Suppressor macrophage (primary cell): ENCODE measurements at regions not wholly inside any gene's neighbourhood (a gene's known extent, or its start where the extent isn't known, plus 50 kb on each side); places are given as distances from the start of the nearest gene placed in this dataset.
A peak's percentile ranks its signal among the peaks of the same experiment; 100 is the strongest.
"Not testable (repeated sequence)": the region's sequence is repeated elsewhere in the genome, so short reads cannot be mapped to it uniquely, and the experiment has no call there.

Experiments used
- DNase-seq, 4 experiments: peaks; one replicate each; pipeline ENCODE4 v3.0.0-alpha.2; 2020 to 2022

DNA sequence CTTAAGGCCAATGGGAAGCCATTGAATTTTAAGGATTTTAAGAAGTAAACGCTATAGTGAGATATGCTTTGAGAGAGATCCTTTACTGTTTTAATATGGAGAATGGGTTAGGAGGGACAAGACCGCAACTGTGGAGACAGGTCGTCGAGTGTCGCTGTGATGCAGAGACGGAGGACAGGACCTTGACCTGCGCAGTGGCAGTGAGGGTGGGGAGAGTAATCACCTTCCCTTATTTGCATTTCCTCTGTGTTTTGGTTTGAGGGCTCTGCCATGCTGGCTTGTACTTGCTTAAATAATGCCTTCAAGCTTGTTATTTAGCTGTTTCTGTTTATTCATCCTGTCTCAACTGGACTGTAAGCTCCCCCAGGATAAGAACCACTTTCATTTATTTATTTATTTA is 345.0 kb downstream of the FBXW7 start:
- no peak for DNase-seq

DNA sequence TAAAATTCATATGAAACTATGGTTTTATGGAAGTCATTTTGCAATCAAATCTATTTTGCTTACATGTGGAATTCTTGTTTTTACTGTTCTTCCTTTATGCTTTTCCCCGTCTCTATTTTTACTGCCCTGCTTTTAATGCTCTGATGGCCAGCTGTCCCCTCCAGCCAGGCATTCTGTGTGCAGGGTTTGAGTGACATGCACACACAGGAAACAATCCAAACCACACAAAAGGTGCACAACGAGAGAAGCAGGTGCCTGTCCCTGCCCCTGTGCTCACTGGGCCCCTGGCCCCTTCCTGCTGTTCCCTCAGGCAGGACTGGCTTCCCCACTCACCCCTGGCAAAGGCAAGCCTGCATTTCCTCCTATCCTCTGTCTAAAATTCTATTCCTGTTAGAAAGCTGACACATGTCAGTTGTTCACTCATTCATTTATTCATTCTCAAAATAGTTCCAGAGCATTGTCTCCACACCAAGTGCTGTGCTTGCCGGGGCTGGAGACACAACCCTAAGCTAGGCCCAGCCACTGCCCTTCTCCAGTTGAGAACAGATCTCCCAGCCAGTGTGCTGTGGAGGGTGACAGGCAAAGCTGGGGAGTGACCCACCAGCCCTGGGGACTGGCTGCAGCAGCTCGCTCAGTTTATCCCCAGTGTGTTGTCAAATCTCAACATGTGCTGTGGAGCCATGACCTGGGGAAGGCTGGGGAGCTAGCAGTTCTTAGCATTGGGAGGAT is 346.3 kb downstream of the FBXW7 start:
- peak in 1 of 4 experiments; percentile 23 for DNase-seq

DNA sequence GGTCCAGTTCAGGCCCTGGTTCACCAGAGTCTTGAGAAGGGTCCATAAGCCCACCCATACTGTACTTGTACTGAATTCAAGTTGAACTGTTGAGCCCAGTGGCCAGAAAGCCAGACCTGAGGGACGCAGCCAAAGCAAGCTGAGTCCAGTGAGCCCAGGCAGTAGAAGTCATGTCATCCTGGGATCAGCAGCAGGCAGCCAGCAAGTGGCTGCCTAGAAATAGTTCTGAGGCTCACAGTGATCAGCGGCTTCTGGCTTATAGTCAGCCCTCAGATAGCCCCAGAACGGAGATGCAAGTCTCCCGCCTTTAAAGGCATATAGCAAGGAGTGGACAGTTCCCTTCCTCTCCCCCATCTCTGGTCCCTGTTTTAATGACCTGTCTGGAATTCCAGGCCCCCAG is 347.1 kb downstream of the FBXW7 start:
- DNase-seq = no peak

DNA sequence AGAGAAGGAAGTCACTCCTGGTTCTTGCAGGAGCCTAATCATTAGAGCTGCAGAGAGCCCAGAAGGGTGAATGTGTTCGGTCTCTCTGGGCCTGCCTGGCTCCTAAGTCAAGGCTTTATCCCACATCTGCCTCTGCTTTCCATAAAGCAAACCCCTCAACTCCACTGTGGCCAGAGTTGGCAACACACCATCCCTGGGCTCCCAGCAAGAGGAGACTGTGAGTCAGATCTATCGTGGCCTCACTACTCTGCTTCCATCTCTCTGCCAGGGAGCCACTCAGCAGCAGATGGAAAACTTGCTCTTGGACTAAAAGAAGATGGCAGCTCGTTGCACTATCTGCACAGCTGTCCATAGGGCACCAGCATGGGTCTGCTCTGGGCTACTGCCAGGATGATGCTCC is 348.2 kb downstream of the FBXW7 start:
- DNase-seq = no peak

DNA sequence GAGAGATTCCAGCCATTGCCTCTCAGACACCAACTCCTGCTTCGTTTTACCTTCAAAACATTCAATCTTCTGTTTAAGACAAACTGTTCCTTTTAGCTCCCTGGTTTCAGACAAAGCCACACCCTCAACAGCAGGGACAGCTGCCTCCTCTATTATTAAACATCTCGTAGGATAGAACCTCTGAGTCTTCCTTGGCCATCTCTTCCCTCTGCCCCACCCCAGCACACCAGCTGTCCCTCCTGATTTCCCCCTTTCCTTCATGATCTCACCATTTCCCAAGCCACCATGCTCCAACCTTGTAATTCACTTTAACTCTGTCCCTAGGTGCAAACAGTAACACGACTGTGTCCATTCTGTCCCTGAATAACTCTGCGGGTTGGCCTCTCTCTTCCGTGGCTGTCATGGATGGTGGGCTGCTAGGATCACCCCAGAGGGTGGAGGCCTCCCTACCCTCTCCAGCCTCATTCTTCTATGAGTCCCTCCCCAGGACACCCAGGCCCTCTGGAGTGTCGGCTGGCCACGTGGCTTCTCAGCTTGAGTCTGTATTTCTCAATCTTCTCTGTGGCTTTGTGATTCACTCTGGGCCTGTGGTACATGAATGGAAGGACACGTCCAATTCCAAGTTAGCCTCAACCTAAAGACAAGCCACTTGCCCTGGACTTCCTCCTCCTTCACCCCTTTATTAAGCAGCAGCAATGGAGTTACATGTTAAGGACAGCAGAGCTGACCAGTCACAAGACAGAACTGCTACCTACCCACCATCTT is 349.9 kb downstream of the FBXW7 start:
- DNase-seq = peak; percentile 19 to 71 (median 56)

DNA sequence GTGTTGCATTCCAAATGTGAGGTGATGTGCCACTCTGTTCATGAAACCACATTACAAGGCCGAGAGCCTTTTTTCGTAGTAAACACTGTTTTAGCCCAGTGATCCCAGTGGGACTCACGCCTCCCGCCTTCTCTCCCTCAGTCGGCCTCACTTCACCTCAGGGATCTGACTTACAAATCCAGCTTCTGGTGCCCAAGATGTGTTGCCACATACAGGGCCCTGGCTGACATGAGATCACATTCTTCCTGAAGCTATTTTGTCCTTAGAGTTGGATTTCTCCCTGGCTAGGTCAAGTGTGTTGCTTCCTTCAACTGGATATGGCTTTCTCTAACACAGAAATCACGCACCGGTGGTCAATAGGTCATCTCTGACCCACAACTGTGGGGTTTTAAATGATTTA is 354.7 kb downstream of the FBXW7 start:
- DNase-seq = no peak

DNA sequence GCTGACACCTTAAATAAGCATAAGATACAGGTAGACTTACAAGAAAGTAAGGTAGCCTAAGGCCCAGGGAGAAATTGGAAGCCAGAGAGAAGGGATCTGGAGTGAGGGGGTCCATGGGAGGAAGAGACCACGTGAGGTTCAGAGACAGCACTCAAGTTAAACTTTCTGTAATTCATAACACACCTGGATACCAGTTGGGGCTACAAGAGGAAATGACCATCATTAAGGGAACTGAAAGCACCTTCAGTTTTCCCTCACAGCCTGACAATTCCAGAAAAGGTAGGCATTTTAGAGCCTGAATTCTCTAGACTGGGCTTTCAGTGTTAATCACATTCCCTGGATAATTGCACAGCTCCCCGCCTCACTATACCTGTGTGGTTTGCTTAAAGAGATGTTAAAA is 355.5 kb downstream of the FBXW7 start:
- DNase-seq = no peak

DNA sequence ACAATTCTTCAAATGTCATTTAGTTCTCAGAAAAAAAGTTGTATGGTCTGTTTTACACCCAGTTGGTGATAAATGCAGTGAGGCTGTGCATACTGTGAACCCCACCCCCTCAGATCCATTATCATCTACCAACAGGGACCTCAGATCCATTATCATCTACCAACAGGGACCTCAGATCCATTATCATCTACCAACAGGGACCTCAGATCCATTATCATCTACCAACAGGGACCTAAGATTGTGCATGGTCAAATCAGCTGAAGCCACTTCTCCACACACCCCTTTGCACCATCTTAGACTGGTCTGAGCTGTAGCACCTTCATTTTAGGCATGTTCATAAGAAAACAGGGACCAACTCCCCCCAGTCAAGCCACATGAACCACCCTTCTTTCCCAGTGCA is 358.4 kb downstream of the FBXW7 start:
- not testable (repeated sequence) for DNase-seq

DNA sequence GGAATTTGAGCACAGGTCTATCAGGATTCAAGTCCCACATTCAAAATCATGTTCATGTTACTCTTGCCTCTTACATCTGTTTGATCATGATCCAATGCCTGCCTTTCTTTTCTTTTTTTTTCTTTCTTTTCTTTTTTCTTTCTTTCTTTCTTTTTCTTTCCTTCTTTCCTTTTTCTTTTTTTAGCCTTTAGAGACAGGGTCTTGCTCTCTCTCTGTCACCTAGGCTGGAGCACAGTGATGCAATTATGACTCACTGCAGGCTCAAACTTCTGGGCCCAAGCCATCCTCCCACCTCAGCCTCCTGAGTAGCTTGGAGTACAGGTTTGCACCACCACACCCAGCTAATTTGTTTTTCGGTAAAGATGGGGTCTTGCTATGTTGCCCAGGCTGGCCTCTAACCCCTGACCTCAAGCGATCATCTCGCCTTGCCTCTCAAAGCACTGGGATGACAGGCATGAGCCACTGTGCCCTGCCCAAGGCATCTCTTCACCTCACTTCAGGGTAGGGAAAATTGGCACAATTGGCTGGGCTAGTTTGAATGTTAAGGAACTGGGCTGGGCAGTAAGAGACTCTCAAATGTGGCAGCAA is 359.2 kb downstream of the FBXW7 start:
- no peak for DNase-seq

DNA sequence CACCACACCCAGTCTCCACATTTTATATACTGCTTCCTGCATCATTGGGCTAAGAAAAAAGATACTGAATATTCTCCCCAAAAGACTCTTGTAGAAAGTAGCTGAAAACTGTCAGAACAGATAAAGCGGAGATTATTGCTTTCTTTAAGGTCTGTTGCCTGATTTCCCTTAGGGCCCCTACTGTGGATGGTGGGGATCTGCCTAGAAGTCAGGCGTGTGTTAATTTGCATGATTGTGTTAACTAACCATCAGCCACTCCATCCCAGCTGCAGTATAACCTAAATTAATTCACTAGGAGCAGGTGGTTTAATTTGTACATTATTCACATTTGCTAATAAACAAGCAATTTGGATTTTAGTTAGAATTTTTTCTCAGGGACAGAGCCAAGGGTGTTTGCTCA is 360.3 kb downstream of the FBXW7 start:
- DNase-seq = no peak

DNA sequence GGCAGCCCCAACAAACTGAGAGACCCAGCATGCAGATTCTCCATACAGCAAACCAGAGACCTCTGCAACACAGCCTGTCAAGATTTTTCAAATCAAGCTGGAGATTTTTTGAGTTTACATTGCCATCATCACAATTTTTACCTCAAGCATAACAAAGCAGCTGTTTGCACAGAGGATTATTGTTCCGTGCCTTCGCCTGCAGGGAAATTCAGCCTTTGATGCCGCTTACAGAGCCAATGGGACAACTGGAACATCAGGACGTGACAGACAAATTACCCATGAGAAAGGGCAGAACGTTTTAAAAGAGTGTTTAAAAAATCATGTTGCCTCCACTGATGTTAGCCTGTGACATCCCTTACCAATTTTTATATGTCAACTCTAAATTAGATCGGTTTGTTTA is 363.7 kb downstream of the FBXW7 start:
- no peak for DNase-seq

DNA sequence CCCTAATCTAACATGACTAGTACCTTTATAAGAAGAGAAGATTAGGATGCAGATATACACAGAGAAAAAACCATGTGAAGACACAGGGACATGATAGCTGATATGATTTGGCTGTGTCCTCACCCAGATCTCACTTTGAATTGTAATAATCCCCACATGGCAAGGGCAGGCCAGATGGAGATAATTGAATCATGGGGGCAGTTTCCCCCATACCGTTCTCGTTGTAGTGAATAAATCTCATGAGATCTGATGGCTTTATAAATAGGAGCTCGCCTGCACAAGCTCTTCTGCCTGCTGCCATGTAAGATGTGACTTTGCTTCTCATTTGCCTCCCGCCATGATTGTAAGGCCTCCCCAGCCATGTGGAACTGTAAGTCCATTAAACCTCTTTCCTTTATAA is 364.3 kb downstream of the FBXW7 start:
- DNase-seq = no peak

DNA sequence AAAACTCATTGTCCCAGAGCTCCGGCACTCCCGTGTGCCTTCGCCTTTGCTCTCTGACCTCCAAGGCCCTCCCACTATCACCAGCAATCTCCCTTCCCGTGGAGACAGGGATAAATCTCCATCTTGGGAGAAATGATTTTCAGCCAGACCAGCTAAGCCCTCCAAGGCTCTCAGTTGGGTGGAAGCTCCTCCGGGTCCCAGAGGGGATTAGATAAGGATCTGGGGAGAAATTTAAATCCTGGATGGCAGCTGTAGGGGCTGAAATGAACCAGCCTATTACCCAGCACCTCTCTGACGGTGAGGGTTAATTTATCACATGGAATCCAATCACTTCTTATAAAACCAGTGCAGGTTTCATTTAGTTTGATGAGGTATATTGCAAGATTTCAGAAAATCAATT is 366.2 kb downstream of the FBXW7 start:
- DNase-seq = no peak

DNA sequence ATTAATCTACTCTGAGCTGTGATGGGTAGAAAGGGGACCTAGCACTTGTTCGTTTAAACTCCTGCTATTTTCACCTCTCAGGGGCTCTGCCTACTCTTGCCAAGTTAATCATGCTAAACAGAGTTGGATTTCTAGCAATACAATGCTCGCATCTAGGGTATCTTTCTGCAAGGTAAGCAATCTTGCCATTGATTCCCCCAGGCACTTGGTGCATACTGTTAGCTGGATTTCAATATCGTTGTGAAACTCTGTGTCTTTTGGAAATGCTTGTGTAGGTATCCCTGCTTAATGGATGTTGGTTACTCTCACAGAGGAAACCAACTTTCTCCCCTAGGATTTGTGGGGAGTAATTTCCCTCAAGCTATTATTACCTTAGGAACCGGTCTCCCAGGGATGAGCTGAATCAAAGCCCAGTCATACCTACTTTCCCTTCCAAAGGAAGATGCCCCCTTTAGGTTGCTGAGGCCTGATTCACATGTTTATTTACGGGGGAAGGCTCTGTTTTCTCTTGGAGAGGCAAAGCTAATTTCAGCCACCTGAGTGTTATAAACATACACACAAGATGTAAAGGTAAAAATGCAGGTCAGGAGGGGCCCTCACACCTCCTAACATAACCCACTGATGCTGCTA is 366.8 kb downstream of the FBXW7 start:
- DNase-seq = no peak

DNA sequence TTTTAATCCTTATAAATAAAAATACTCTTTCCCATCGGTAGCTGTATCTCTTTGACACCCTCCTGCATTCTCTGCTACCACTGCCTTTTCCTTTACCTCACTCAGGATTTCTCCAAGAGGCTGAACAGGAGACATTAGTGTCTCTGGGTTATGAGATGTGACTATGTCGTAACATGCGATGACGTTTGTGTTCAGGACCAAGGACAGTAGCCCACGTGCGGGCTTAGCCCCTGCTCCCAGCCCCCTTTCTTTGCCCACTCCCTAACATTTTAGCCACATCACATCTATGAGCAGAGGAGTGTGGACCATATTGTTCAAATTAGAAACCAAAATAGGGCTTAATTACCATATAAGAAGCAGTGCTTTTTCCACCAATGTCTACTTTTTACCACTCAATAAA is 369.3 kb downstream of the FBXW7 start:
- peak in 2 of 4 experiments; percentile 19 to 40 for DNase-seq

DNA sequence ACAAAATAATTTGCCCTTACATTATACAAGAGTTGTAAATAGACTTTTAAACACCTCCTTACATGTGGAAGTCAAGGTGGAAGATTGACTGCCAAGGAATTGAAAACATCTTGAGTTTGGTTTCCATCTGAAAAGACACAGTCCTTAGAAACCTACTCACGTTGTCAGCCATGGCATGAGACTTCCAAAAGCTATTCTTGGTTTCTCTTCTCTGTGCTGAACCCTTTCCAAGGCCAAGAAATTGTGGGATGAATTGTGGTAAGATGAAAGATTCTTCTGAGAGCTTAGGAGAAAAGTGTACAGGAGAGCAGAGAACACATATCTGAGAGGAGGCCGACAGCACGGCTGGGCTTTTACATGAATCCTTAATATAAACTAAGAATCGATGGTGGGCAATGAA is 370.0 kb downstream of the FBXW7 start:
- no peak for DNase-seq

DNA sequence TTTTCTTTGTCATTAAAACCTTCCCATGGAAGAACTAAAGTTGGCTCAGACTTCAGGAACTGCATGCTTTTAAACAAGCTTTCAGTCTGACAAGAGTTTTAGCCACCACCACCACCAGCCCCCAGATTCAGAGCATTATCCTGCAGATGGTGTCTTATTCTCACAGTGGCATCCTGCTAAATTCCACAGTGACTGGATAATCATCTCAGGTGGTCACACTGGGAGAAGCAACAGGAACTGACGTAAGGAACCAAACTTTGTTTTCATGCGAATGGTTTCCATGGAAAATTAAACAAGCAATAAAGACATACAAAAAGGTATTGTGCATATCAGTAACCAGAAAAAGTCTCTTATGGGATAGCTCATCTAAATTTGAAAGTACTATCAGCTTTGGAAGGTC is 370.7 kb downstream of the FBXW7 start:
- no peak for DNase-seq

DNA sequence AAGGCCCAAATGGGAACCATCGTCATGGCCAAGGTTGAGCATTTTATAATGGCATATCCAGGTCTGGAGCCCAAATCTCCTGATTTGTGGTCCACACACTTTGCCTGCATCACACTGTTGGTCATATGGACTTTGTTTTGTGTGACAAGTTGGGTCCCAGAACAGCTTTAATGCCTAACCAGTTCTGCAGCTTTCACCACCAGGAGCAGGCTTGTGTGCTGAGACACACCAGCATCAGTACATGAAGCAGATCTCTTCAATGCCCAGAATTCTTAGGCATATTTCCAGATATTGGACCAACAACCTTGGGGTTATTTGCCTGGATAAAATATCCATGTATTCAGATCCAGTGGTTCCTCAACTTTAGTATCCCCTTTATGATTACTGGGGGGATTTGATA is 371.3 kb downstream of the FBXW7 start:
- no peak for DNase-seq

DNA sequence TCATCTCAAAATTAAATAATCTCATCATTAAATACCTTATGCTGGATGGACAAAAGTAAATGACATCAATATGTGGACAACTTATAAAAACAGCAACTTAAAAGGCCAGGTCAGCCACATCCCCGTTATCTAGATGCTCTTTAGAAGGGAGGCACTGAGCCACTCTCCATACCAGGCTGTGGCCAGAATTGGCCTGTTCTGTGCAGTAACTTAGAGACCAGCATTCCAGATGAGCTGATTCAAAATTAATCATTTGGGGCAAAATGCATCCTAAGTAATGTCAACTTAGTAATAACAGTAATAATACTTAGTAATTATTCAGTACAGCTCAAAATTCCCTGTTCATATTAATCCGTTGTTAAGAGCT is 373.6 kb downstream of the FBXW7 start:
- DNase-seq = no peak

DNA sequence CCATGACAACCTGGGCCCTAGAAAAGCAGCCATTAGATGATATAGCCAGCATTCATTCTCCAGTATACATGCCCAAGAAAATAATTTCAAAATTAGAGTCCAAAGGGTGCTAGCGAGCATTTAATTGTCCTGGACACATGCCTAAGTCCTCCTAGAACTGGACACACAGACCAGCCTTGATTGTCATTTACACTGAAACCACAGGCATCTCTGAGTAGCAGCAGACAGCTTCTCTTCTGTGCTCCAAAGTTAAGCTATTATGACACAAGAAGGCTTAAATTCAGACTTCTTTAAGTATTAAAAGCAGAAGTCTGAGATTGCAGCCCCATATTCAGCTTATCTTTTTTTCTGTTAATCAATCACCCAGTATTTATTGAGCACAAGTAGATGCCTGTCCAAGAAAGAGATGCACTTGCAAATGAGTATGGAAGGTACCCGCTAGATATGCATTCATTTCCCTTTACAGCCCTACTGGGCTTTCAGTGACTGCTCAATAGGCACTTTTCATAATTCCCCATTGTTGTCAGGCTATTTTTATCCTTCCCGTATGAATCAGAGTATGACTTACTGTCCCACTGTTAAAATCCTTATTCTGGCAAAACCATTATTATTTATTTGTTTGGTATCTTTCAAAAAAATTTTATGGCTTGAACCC is 374.1 kb downstream of the FBXW7 start:
- DNase-seq = peak; percentile 42 to 78 (median 62)

DNA sequence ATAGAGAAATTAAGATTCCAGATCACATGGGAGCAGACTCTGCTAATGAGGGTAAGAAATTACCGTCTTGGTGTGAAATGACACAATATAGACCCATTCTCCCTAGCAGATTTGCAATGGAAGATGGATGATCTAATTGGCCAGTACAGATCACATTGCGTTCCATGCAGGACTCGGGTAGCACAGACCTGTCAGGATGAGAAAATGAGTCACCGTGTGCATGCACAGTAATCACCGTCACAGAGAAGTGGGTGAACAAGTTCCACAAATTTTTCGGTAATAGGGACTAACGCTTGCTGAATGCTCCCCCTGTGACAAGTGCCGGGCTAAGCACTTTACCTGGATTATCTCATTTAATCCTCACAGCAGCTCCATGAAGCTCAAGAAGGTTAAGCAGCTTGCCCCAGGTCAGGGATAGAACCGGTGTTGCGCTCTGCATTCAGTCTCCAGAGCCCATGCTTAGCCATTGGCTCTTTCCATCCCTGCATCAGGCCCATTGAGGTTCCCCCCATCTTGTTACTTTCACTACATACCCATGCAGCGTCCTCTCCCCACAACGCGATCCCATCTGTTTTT is 375.6 kb downstream of the FBXW7 start:
- no peak for DNase-seq

DNA sequence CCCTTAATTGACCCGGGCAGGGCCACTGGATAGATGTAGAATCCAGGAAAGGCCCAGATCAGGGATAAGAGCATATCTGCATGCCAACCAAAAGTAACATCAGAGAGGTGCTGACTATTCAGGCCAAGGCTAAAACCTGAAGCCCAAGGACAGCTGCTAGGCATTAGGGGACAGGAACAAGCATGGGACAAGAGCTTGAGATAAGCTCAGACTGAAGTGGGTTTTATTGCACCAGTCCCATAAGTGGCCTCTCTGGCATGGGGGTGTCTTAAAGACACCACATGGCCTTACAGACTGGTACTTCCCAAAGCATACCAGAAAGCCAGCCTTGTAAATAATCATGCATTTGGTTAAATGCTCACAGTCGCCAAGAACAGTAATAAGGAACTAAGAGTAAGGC is 376.1 kb downstream of the FBXW7 start:
- peak in 1 of 4 experiments; percentile 14 for DNase-seq

DNA sequence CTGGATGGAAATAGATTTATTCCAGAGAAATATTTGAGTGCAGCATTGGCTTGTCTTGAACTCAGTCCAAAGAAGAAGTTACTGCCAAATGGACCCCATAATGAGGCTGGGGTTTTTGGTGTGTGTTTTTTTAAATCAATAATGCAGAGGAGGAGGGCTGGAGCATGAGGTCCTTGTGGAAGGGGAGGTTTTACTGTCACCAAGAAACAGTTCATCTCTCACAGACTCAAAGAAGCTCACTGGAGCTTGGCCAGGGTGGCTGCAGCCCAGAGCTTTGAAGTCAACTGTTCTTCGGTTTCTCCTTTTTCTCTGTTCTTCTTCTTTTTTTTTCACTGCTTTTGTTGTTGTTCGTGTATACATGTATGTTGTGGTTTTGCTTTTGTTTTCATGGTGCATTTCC is 377.7 kb downstream of the FBXW7 start:
- DNase-seq = peak in 1 of 4 experiments; percentile 14
